ENCODE measurements at regions not wholly inside any gene's neighbourhood (a gene's known extent, or its start where the extent isn't known, plus 50 kb on each side); places are given as distances from the start of the nearest gene placed in this dataset.

DNA sequence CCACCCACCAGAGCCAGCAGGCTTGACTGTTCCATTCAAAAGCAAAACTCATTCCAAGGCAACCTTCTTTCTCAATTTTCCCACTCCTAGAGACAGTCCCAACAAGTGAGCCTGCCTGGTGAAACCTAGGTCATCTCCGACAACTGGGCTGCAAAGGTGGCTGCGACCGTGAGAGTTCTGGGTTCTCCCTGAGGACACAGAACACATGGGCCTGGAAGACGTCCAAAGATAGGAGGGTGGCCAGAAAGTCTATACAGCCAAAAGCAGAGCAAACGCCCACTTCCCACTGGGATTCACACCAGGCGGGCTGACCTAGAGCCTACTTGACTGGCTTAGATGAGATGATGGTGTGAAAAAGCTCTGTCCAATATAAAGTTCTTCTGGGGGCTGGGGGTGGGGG, 90.2 kb upstream of the GRIK3 start:
- TF ChIP-seq POLR2AphosphoS5 (IDR thresholded peaks at IDR 0.05; ENCODE audit: borderline replicate concordance, low read depth, low read length) (no peak), EZH2 (IDR thresholded peaks at IDR 0.05) (no peak)
